HS-27A (cell line): ENCODE measurements at regions not wholly inside any gene's neighbourhood (a gene's known extent, or its start where the extent isn't known, plus 50 kb on each side); places are given as distances from the start of the nearest gene placed in this dataset.

ENCODE experiments used
- DNase-seq: peaks from one replicate; pipeline ENCODE4 v3.0.0-alpha.2; 2012; ENCODE audit warnings: low read depth, missing footprints

GRCh38 chr12:89256060-89256459 is 96.2 kb downstream of the DUSP6 start:
- DNase-seq, result no peak

GRCh38 chr12:89253488-89253887 is 98.8 kb downstream of the DUSP6 start:
- DNase-seq, result no peak

- DNase-seq, result no peak
Observed at GRCh38 chr12:89252284-89252683, 100.0 kb downstream of the DUSP6 start.

GRCh38 chr12:89251342-89252271 is 100.7 kb downstream of the DUSP6 start:
- no peak for DNase-seq

GRCh38 chr12:89250636-89251035 is 101.7 kb downstream of the DUSP6 start:
- DNase-seq, result no peak

GRCh38 chr12:89250213-89250612 is 102.1 kb downstream of the DUSP6 start:
- DNase-seq, result no peak

- no peak for DNase-seq
Observed at GRCh38 chr12:89247967-89248366, 104.3 kb downstream of the DUSP6 start.

GRCh38 chr12:89247541-89247942 is 104.8 kb downstream of the DUSP6 start:
- no peak for DNase-seq

- no peak for DNase-seq
Observed at GRCh38 chr12:89245090-89245489, 107.2 kb downstream of the DUSP6 start.

GRCh38 chr12:89244536-89244935 is 107.8 kb downstream of the DUSP6 start:
- no peak for DNase-seq

- DNase-seq, result no peak
Observed at GRCh38 chr12:89243771-89244170, 108.5 kb downstream of the DUSP6 start.

- no peak for DNase-seq
Observed at GRCh38 chr12:89239534-89239933, 112.8 kb downstream of the DUSP6 start.

GRCh38 chr12:89238593-89238992 is 113.7 kb downstream of the DUSP6 start:
- no peak for DNase-seq

GRCh38 chr12:89237763-89238162 is 114.5 kb downstream of the DUSP6 start:
- no peak for DNase-seq

GRCh38 chr12:89236748-89237383 is 115.4 kb downstream of the DUSP6 start:
- DNase-seq, result no peak

GRCh38 chr12:89236237-89236636 is 116.1 kb downstream of the DUSP6 start:
- no peak for DNase-seq

GRCh38 chr12:89235189-89235993 is 116.9 kb downstream of the DUSP6 start:
- DNase-seq, result no peak

GRCh38 chr12:89234324-89235114 is 117.8 kb downstream of the DUSP6 start:
- DNase-seq, result no peak

GRCh38 chr12:89231686-89232085 is 120.6 kb downstream of the DUSP6 start:
- no peak for DNase-seq

GRCh38 chr12:89230376-89231315 is 121.7 kb downstream of the DUSP6 start:
- DNase-seq, result no peak

- DNase-seq, result no peak
Observed at GRCh38 chr12:89228491-89228890, 123.8 kb downstream of the DUSP6 start.
